ENCODE measurements at regions not wholly inside any gene's neighbourhood (a gene's known extent, or its start where the extent isn't known, plus 50 kb on each side); places are given as distances from the start of the nearest gene placed in this dataset.

DNA sequence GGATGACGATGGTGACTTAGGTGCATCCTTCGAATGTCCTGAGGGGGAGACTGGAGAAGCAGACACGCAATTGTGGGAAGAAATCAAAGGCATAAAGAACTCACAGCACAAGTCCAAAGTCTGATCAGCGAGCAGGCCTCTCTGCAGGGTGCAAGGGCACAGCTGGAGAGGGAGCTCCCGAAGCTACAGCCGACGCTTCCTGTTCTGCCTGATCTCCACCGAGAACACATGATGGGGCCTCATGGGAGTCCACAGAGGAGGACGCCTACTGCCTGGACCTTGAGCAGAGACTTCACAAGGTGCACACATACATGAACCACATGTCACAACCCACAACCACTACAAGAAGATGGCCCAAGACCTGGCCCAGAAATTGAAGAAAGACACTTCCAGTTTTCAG is 51.4 kb downstream of the RIN2 start:
- TF ChIP-seq, protein P1, sequence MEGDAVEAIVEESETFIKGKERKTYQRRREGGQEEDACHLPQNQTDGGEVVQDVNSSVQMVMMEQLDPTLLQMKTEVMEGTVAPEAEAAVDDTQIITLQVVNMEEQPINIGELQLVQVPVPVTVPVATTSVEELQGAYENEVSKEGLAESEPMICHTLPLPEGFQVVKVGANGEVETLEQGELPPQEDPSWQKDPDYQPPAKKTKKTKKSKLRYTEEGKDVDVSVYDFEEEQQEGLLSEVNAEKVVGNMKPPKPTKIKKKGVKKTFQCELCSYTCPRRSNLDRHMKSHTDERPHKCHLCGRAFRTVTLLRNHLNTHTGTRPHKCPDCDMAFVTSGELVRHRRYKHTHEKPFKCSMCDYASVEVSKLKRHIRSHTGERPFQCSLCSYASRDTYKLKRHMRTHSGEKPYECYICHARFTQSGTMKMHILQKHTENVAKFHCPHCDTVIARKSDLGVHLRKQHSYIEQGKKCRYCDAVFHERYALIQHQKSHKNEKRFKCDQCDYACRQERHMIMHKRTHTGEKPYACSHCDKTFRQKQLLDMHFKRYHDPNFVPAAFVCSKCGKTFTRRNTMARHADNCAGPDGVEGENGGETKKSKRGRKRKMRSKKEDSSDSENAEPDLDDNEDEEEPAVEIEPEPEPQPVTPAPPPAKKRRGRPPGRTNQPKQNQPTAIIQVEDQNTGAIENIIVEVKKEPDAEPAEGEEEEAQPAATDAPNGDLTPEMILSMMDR (IDR thresholded peaks at IDR 0.05), result no peak
- TF ChIP-seq EZH2 (IDR thresholded peaks at IDR 0.05; ENCODE audit: borderline replicate concordance, insufficient read depth, low read depth, low read length, poor library complexity, severe bottlenecking), result no peak
